Gastrocnemius medialis (tissue), 4 donors: ENCODE measurements at regions not wholly inside any gene's neighbourhood (a gene's known extent, or its start where the extent isn't known, plus 50 kb on each side); places are given as distances from the start of the nearest gene placed in this dataset.

Experiments
- ATAC-seq, 2 donors: fragments of 150-250 bp; one replicate each; pipeline ENCODE4 v1.9.1; 2016
- DNase-seq, 2 donors: peaks; one replicate each; pipeline ENCODE4 v3.0.0-alpha.2; 2019
- H3K27ac ChIP-seq, 4 donors: fragments of 200-600 bp; sonication (generic); 1 replicate in 1 of 4; 2 replicates in 3 of 4; pipeline ENCODE4 v1.5.1; 2016 to 2018; ENCODE audit warnings: mild to moderate bottlenecking in 2 of 4, moderate library complexity in 1 of 4
- H3K27me3 ChIP-seq, 3 donors: fragments of 200-600 bp; sonication (generic) in 2 of 3; 1 replicate in 1 of 3; 2 replicates in 2 of 3; pipeline versions ENCODE4 v1.5.1 to v1.6.0; 2016 to 2019; ENCODE audit warnings: mild to moderate bottlenecking in 1 of 3, moderate library complexity in 1 of 3
- H3K36me3 ChIP-seq, 2 donors: fragments of 200-600 bp; sonication (generic) in 1 of 2; one replicate each; pipeline ENCODE4 v1.5.1; 2017 to 2018
- H3K4me1 ChIP-seq, 2 donors: fragments of 200-600 bp; sonication (generic) in 1 of 2; one replicate each; pipeline ENCODE4 v1.5.1; 2016 to 2017; ENCODE audit warnings: mild to moderate bottlenecking in 2 of 2
- H3K4me3 ChIP-seq, 4 donors: fragments of 200-600 bp; sonication (generic) in 3 of 4; 1 replicate in 1 of 4; 2 replicates in 3 of 4; pipeline ENCODE4 v1.5.1; 2016 to 2019; ENCODE audit warnings: mild to moderate bottlenecking in 2 of 4
- H3K9me3 ChIP-seq, 3 donors: fragments of 200-600 bp; sonication (generic) in 2 of 3; 1 replicate in 1 of 3; 2 replicates in 2 of 3; pipeline ENCODE4 v1.5.1; 2016 to 2019
- CTCF ChIP-seq, 5 experiments: fragments of 450-650 bp in 3 of 5; fragments of 200-600 bp in 2 of 5; sonication (generic) in 2 of 5; IDR thresholded peaks in 4 of 5; conservative IDR thresholded peaks in 1 of 5; 1 replicate in 4 of 5; 2 replicates in 1 of 5; pipeline ENCODE4 v1.5.1; 2016 to 2019; ENCODE audit warnings: antibody characterized with exemption in 5 of 5, mild to moderate bottlenecking in 3 of 5, moderate library complexity in 3 of 5
- POLR2A ChIP-seq, 2 donors: fragments of 450-650 bp; IDR thresholded peaks; one replicate each; pipeline ENCODE4 v1.6.1; 2017; ENCODE audit warnings: antibody characterized with exemption in 2 of 2, mild to moderate bottlenecking in 2 of 2, moderate library complexity in 2 of 2
- in situ Hi-C, 4 donors: fragments of 200-750 bp; cut with MboI; loops; one replicate each; pipeline versions ENCODE4 v1.15.0 to v1.8.0; 2017; ENCODE audit warnings: low sequenced_read_pairs in 4 of 4
- intact Hi-C: fragments of 100-400 bp; cut with DNase I; formaldehyde crosslinking; loops from one replicate; pipeline ENCODE4 v1.15.1; 2023; ENCODE audit warnings: low total_unique reads

- no peak for TF ChIP-seq CTCF (IDR thresholded peaks at IDR 0.05 in 4 of 5, conservative IDR thresholded peaks at IDR 0.05 in 1 of 5)
- no peak for TF ChIP-seq POLR2A (IDR thresholded peaks at IDR 0.05)
- no peak overlapping the region for H3K27ac ChIP-seq
- DNase-seq: no peak
- H3K4me1 ChIP-seq: no peaks in the 10 kb centered on the region
- no peaks in the 10 kb centered on the region for H3K27me3 ChIP-seq
- in situ Hi-C loops (no loop called here), intact Hi-C loops (no loop called here)
- no peak for ATAC-seq
- no peaks in the 10 kb centered on the region for H3K36me3 ChIP-seq
- H3K4me3 ChIP-seq: no peak overlapping the region
- no peaks in the 10 kb centered on the region for H3K9me3 ChIP-seq
Observed at GRCh38 chr12:58416236-58416635, 474.9 kb downstream of the ATP23 start.

GRCh38 chr12:58419196-58419760 is 477.9 kb downstream of the ATP23 start:
- DNase-seq (no peak), ATAC-seq (no peak)
- Histone ChIP-seq H3K36me3 (no peaks in the 10 kb centered on the region), H3K27me3 (no peaks in the 10 kb centered on the region), H3K9me3 (no peaks in the 10 kb centered on the region), H3K4me1 (no peaks in the 10 kb centered on the region), H3K27ac (no peak overlapping the region), H3K4me3 (no peak overlapping the region)
- intact Hi-C loops (no loop called here), in situ Hi-C loops (no loop called here)
- TF ChIP-seq CTCF (IDR thresholded peaks at IDR 0.05 in 4 of 5, conservative IDR thresholded peaks at IDR 0.05 in 1 of 5): no peak
- no peak for TF ChIP-seq POLR2A (IDR thresholded peaks at IDR 0.05)

DNA sequence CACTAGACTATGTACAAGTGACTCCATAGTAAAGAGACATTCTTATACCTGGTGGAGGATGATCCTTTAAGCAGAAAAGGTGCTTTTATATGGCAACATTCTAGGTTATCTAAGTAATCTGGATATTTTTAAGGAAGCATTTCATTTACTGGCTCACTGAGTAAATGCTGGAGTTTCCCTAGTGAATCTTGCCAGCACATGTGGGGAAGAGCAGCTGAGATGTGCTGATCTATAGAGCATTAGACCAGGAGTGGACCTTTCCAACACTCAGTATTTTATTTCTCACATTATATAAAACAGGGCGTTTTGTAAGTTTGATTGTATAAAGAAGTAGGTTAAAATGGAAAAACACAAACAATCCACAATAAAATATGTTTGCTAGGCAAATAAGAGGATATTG is 478.5 kb downstream of the ATP23 start:
- no peak for DNase-seq
- Histone ChIP-seq H3K4me3 (no peak overlapping the region), H3K27me3 (no peaks in the 10 kb centered on the region), H3K9me3 (no peaks in the 10 kb centered on the region), H3K36me3 (no peaks in the 10 kb centered on the region), H3K27ac (no peak overlapping the region), H3K4me1 (no peaks in the 10 kb centered on the region)
- in situ Hi-C loops: no loop called here
- intact Hi-C loops: no loop called here
- TF ChIP-seq POLR2A (IDR thresholded peaks at IDR 0.05) (no peak), CTCF (IDR thresholded peaks at IDR 0.05 in 4 of 5, conservative IDR thresholded peaks at IDR 0.05 in 1 of 5) (no peak)
- no peak for ATAC-seq

- TF ChIP-seq CTCF (IDR thresholded peaks at IDR 0.05 in 4 of 5, conservative IDR thresholded peaks at IDR 0.05 in 1 of 5) (no peak), POLR2A (IDR thresholded peaks at IDR 0.05) (no peak)
- Histone ChIP-seq H3K4me1 (no peaks in the 10 kb centered on the region), H3K36me3 (no peaks in the 10 kb centered on the region), H3K27ac (no peak overlapping the region), H3K4me3 (no peak overlapping the region), H3K27me3 (no peaks in the 10 kb centered on the region), H3K9me3 (no peaks in the 10 kb centered on the region)
- intact Hi-C loops: no loop called here
- ATAC-seq (no peak), DNase-seq (no peak)
- in situ Hi-C loops: no loop called here
Observed at GRCh38 chr12:58420503-58420902, 479.1 kb downstream of the ATP23 start.

DNA sequence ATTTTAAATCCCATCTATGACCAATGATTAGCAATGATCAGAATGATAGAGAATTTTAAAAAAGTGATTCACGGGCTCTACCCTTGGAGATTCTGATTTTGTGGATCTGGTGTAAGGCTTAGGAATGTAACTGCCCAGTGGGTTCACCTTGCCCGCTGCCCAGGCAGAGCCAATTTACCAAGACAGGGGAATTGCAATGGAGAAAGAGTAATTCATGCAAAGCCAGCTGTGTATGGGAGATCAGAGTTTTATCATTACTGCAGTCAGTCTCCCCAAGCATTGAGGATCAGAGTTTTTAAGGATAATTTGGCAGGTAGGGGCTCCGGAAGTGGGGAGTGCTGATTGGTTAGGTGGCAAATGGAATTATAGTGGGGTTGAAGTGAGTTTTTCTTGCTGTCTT is 480.6 kb downstream of the ATP23 start:
- intact Hi-C loops (no loop called here), in situ Hi-C loops (no loop called here)
- Histone ChIP-seq H3K9me3 (no peaks in the 10 kb centered on the region), H3K36me3 (no peaks in the 10 kb centered on the region), H3K27me3 (no peaks in the 10 kb centered on the region), H3K4me3 (no peak overlapping the region), H3K27ac (no peak overlapping the region), H3K4me1 (no peaks in the 10 kb centered on the region)
- no peak for TF ChIP-seq CTCF (IDR thresholded peaks at IDR 0.05 in 4 of 5, conservative IDR thresholded peaks at IDR 0.05 in 1 of 5)
- no peak for TF ChIP-seq POLR2A (IDR thresholded peaks at IDR 0.05)
- no peak for ATAC-seq
- DNase-seq: no peak
